Testis (tissue), 2 donors: ENCODE measurements at regions not wholly inside any gene's neighbourhood (a gene's known extent, or its start where the extent isn't known, plus 50 kb on each side); places are given as distances from the start of the nearest gene placed in this dataset.

ENCODE experiments used
- DNase-seq: peaks from one replicate; pipeline ENCODE4 v3.0.0-alpha.2; 2019
- H3K27ac ChIP-seq, 2 donors: fragments of 200-600 bp; sonication (generic); one replicate each; pipeline ENCODE4 v1.5.1; 2019
- H3K27me3 ChIP-seq: fragments of 200-600 bp; sonication (generic); one replicate; pipeline ENCODE4 v1.5.1; 2019
- H3K36me3 ChIP-seq: fragments of 200-600 bp; sonication (generic); one replicate; pipeline ENCODE4 v1.5.1; 2017; ENCODE audit warnings: low read depth; ENCODE audit errors: missing control alignments
- H3K4me1 ChIP-seq: fragments of 200-600 bp; sonication (generic); one replicate; pipeline ENCODE4 v1.5.1; 2019
- H3K4me3 ChIP-seq, 2 donors: fragments of 200-600 bp; sonication (generic); one replicate each; pipeline ENCODE4 v1.5.1; 2017 to 2019
- H3K9me3 ChIP-seq: fragments of 200-600 bp; sonication (generic); one replicate; pipeline ENCODE4 v1.5.1; 2017
- POLR2A ChIP-seq: fragments of 450-650 bp; IDR thresholded peaks from one replicate; pipeline ENCODE4 v1.6.1; 2017; ENCODE audit warnings: antibody characterized with exemption, mild to moderate bottlenecking, moderate library complexity
- WGBS, 2 donors: methylation state at CpG; one replicate each; pipeline ENCODE4 v1.1.5; 2018; 5-methylcytosine and 5-hydroxymethylcytosine counted together
- intact Hi-C: fragments of 100-400 bp; cut with DNase I; formaldehyde crosslinking; loops from one replicate; pipeline ENCODE4 v1.15.1; 2023; ENCODE audit warnings: low total_unique reads
- TF ChIP-seq, protein P1 (sequence below), 3 experiments: fragments of 450-650 bp in 2 of 3; fragments of 200-600 bp in 1 of 3; sonication (generic) in 1 of 3; IDR thresholded peaks; one replicate each; pipeline ENCODE4 v1.5.1; 2016 to 2019; ENCODE audit warnings: antibody characterized with exemption in 3 of 3, mild to moderate bottlenecking in 2 of 3, moderate library complexity in 1 of 3

DNA sequence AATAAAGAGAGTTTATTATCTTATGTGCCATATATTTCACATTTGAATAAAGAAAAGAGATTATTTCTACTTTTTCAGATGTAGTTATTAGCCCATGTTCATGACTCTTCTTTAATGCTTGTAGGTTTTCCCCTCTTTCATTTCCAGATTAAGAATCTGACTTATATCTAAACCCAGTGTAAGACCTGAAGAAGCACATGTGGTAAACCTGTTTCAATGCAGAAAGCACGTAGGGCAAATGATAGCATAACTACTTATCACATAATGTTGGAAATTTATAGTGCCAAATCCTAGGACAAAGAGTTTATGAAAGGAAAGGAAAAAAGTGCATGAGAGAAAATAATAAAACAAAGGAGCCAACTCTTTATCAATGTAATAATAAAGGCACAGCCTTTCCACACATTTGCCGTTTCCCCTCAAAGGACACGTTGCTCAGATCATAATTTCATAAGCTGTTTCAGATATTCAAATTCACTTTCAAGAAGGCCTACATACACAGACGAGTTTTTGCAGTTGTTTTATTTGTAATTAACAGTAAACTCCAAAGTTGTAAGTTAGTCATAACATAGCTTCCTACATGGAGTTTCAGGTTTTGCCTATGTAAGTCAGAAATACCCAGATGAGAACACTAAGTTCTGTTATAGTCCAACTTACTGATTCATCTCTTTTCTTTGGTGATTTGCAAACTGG, 88.8 kb upstream of the MDFIC start:
- TF ChIP-seq POLR2A, result no peak
- TF ChIP-seq, protein P1, sequence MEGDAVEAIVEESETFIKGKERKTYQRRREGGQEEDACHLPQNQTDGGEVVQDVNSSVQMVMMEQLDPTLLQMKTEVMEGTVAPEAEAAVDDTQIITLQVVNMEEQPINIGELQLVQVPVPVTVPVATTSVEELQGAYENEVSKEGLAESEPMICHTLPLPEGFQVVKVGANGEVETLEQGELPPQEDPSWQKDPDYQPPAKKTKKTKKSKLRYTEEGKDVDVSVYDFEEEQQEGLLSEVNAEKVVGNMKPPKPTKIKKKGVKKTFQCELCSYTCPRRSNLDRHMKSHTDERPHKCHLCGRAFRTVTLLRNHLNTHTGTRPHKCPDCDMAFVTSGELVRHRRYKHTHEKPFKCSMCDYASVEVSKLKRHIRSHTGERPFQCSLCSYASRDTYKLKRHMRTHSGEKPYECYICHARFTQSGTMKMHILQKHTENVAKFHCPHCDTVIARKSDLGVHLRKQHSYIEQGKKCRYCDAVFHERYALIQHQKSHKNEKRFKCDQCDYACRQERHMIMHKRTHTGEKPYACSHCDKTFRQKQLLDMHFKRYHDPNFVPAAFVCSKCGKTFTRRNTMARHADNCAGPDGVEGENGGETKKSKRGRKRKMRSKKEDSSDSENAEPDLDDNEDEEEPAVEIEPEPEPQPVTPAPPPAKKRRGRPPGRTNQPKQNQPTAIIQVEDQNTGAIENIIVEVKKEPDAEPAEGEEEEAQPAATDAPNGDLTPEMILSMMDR (IDR thresholded peaks at IDR 0.05), result no peak
- no peaks in the 10 kb centered on the region for H3K9me3 ChIP-seq
- WGBS, 2 donors, result 68 to 71% methylated on average over 4 of the region's 4 CpGs
- H3K27ac ChIP-seq, result no peak overlapping the region
- DNase-seq, result no peak
- no peaks in the 10 kb centered on the region for H3K4me1 ChIP-seq
- no peak overlapping the region for H3K4me3 ChIP-seq
- intact Hi-C loops, result no loop called here
- H3K27me3 ChIP-seq, result no peaks in the 10 kb centered on the region
- H3K36me3 ChIP-seq, result no peaks in the 10 kb centered on the region

GRCh38 chr7:114835303-114835702, 86.6 kb upstream of the MDFIC start:
- no peak overlapping the region for H3K27ac ChIP-seq
- H3K4me3 ChIP-seq, result no peak overlapping the region
- TF ChIP-seq POLR2A, result no peak
- TF ChIP-seq, protein P1 (IDR thresholded peaks at IDR 0.05), result no peak
- no peaks in the 10 kb centered on the region for H3K9me3 ChIP-seq
- no peaks in the 10 kb centered on the region for H3K27me3 ChIP-seq
- intact Hi-C loops, result no loop called here
- no peaks in the 10 kb centered on the region for H3K36me3 ChIP-seq
- 84 to 100% methylated on average over 1 of the region's 1 CpG for WGBS, 2 donors
- H3K4me1 ChIP-seq, result no peaks in the 10 kb centered on the region
- no peak for DNase-seq

- no peaks in the 10 kb centered on the region for H3K9me3 ChIP-seq
- no peaks in the 10 kb centered on the region for H3K4me1 ChIP-seq
- no peaks in the 10 kb centered on the region for H3K27me3 ChIP-seq
- intact Hi-C loops, result no loop called here
- TF ChIP-seq, protein P1 (IDR thresholded peaks at IDR 0.05), result no peak
- no peak for TF ChIP-seq POLR2A
- H3K27ac ChIP-seq, result no peak overlapping the region
- 0% methylated on average over 1 of the region's 1 CpG for WGBS, 2 donors
- no peaks in the 10 kb centered on the region for H3K36me3 ChIP-seq
- no peak for DNase-seq
- H3K4me3 ChIP-seq, result no peak overlapping the region
Measured at GRCh38 chr7:114835861-114836260, 86.0 kb upstream of the MDFIC start.

DNA sequence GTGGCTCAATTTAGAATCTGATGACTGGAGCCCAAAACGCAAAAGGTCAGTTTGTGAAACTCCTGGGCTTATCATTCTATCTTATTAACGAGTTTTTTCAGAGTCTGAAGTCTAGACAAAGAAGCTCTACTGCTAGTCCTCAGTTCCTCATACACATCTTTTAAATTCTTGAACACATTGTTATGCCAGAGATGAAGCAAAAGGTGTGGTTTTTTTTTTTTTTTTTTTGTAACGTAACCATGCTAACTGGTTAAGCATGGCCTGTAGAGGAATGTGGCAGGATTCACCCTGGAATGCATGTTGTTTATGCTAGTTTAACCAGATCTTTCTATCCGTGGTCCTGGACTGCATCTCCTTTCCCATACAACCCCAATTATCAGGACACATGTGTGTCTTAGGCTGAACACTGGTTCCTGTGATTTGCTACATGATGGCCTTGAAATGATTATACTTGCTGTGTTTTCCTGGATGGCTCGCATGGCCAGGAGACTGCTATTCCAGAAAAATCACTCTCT, 79.3 kb upstream of the MDFIC start:
- no peak for TF ChIP-seq POLR2A
- TF ChIP-seq, protein P1 (IDR thresholded peaks at IDR 0.05), result no peak
- DNase-seq, result no peak
- H3K27ac ChIP-seq, result no peak overlapping the region
- no peaks in the 10 kb centered on the region for H3K27me3 ChIP-seq
- 60 to 63% methylated on average over 5 of the region's 5 CpGs for WGBS, 2 donors
- intact Hi-C loops, result no loop called here
- no peaks in the 10 kb centered on the region for H3K9me3 ChIP-seq
- no peak overlapping the region for H3K4me3 ChIP-seq
- no peaks in the 10 kb centered on the region for H3K36me3 ChIP-seq
- no peaks in the 10 kb centered on the region for H3K4me1 ChIP-seq

DNA sequence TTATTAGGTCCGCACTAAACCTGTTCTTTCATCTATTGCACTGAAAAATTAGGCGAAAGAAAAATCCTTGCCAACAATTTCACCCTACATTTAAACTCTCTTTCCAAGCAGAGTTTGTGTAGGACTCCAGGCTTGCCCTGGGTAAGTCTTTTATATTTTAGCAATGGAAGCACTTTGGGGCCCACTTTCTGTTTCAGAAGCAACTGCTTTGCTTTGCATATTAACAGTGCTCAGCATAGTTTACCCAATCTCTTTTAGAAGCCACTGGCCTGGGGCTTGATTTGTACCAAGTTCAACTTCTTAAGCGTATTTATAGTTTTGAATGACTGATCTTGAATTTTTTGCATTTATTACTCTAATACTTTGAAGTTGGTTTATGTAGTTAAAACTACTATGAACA, 78.8 kb upstream of the MDFIC start:
- WGBS, 2 donors, result 85 to 89% methylated on average over 3 of the region's 3 CpGs
- Histone ChIP-seq H3K27ac (no peak overlapping the region), H3K4me1 (no peaks in the 10 kb centered on the region), H3K4me3 (no peak overlapping the region), H3K9me3 (no peaks in the 10 kb centered on the region), H3K36me3 (no peaks in the 10 kb centered on the region), H3K27me3 (no peaks in the 10 kb centered on the region)
- intact Hi-C loops, result no loop called here
- TF ChIP-seq POLR2A, result no peak
- TF ChIP-seq, protein P1 (IDR thresholded peaks at IDR 0.05), result no peak
- DNase-seq, result no peak
